BJ (cell line): ENCODE measurements at regions not wholly inside any gene's neighbourhood (a gene's known extent, or its start where the extent isn't known, plus 50 kb on each side); places are given as distances from the start of the nearest gene placed in this dataset.
"Not testable (repeated sequence)": the region's sequence is repeated elsewhere in the genome, so short reads cannot be mapped to it uniquely, and the experiment has no call there.

Experiments
- CTCF ChIA-PET: fragments of 350-600 bp; formaldehyde crosslinking; extraction: SDS; loops from one replicate; lab custom pipeline; 2021; ENCODE audit warnings: antibody characterized with exemption, inconsistent platforms; lab: Yijun Ruan, JAX
- POLR2A ChIA-PET: fragments of 300-600 bp; sonication (Branson Sonifier 250); formaldehyde crosslinking; extraction: SDS; loops from one replicate; lab custom pipeline; 2021; ENCODE audit warnings: antibody characterized with exemption; lab: Charles Lee
- DNase-seq: peaks from one replicate; pipeline ENCODE4 v3.0.0-alpha.2; 2011; ENCODE audit warnings: low read depth
- H3K27me3 ChIP-seq: 2 replicates; pipeline ENCODE4 v1.6.0; 2011; ENCODE audit warnings: low read length; ENCODE audit not compliant: control insufficient read depth, insufficient read depth
- H3K36me3 ChIP-seq: 2 replicates; pipeline ENCODE4 v1.5.1; 2011; ENCODE audit warnings: low read length; ENCODE audit not compliant: control insufficient read depth, insufficient read depth
- H3K4me3 ChIP-seq: 2 replicates; pipeline ENCODE4 v1.5.1; 2011; ENCODE audit warnings: low read depth, mild to moderate bottlenecking, control low read depth, low read length
- CTCF ChIP-seq: IDR thresholded peaks from 2 replicates; pipeline ENCODE4 v1.5.1; 2011; ENCODE audit warnings: low read depth, mild to moderate bottlenecking, control low read depth, inconsistent platforms, low read length, moderate library complexity; ENCODE audit not compliant: insufficient read depth

DNA sequence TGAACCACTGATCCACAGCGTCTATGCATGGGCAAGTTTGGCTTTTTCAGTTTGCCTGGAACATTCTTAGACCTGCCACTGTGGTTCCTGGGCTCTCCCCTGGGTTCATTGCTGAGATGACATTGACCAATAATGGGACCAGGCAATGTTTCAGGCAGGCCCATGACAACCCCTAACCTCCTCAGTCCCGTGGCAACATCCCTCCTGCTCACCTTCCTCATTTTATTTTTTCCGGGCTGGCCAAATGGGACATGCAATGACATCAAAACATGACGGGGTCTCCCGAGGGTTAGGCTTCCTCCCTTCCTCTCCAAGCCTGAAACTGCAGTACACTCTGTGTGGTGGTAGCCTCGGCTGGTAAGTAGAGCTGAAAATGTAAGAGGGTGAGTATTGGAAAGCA is 234.0 kb upstream of the RREB1 start:
- Histone ChIP-seq H3K27me3 (no peaks in the 10 kb centered on the region), H3K4me3 (no peak overlapping the region), H3K36me3 (no peaks in the 10 kb centered on the region)
- ChIA-PET POLR2A (no interaction called here), CTCF (no interaction called here)
- no peak for TF ChIP-seq CTCF
- no peak for DNase-seq

- ChIA-PET POLR2A (interaction anchor here (0.5 to 0.6 kb wide), 3 partner anchors 19 to 342 kb away, joined by 3 to 11 read pairs (median 3); no protein-coding TSS in a partner anchor), CTCF (interaction anchor here (0.9 to 1.3 kb wide), 2 partner anchors 11 to 401 kb away, joined by 3 to 4 read pairs; no protein-coding TSS in a partner anchor)
- no peak overlapping the region for H3K4me3 ChIP-seq
- H3K36me3 ChIP-seq = no peaks in the 10 kb centered on the region
- DNase-seq = peak; percentile 88
- TF ChIP-seq CTCF = no peak
- H3K27me3 ChIP-seq = no peaks in the 10 kb centered on the region
Measured at GRCh38 chr6:6875818-6876470, 231.8 kb upstream of the RREB1 start.

DNA sequence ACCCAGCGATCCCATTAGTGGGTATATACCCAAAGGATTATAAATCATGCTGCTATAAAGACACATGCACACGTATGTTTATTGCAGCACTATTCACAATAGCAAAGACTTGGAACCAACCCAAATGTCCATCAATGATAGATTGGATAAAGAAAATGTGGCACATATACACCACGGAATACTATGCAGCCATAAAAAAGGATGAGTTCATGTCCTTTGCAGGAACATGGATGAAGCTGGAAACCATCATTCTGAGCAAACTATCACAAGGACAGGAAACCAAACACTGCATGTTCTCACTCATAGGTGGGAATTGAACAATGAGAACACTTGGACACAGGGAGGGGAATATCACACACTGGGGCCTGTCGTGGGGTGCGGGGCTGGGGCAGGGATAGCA is 230.0 kb upstream of the RREB1 start:
- DNase-seq, POLR2A ChIA-PET, H3K36me3 ChIP-seq, H3K27me3 ChIP-seq, H3K4me3 ChIP-seq: not testable (repeated sequence)
- CTCF ChIA-PET = interaction anchor here (0.6 kb wide), 1 partner anchor 270 kb away, joined by 4 read pairs; no protein-coding TSS in a partner anchor

DNA sequence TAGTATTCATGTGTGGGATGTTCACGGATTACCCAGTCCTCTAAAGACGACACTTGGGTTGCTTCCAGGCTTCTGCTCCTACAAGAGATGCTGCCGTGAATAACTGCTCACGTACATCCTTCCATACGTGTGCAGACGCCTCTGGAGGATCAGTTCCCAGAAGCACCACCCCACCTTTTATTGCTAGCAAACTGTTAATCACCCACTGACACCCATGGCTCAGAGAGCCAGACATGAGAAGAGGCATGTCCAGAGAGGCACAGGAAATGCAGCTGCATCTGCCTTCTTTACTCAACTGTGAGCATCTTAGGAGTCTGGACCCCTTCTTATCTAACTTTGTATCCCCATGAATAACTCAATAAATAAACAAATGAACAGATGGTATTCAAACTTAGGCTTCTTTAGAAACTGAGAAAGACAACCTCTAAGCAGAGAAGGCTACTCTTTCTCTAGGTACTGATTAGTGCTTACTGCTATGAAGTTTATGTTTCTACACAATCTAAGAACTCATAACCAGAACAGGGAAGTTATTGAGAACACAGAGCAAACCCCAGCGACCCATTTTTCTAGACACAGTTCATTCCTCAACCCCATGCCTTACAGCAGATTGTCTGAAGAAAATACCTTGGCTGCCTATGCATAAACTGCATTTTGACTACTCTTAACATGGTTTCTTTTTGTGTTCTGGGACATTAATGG is 228.7 kb upstream of the RREB1 start:
- no peak for TF ChIP-seq CTCF
- ChIA-PET POLR2A (no interaction called here), CTCF (no interaction called here)
- Histone ChIP-seq H3K4me3 (no peak overlapping the region), H3K27me3 (no peaks in the 10 kb centered on the region), H3K36me3 (no peaks in the 10 kb centered on the region)
- DNase-seq = no peak

- CTCF ChIA-PET = interaction anchor here (0.7 kb wide), 1 partner anchor 253 kb away, joined by 3 read pairs; no protein-coding TSS in a partner anchor
- H3K4me3 ChIP-seq, DNase-seq, POLR2A ChIA-PET, H3K36me3 ChIP-seq, H3K27me3 ChIP-seq: not testable (repeated sequence)
Measured at GRCh38 chr6:6879586-6879974, 228.2 kb upstream of the RREB1 start.

DNA sequence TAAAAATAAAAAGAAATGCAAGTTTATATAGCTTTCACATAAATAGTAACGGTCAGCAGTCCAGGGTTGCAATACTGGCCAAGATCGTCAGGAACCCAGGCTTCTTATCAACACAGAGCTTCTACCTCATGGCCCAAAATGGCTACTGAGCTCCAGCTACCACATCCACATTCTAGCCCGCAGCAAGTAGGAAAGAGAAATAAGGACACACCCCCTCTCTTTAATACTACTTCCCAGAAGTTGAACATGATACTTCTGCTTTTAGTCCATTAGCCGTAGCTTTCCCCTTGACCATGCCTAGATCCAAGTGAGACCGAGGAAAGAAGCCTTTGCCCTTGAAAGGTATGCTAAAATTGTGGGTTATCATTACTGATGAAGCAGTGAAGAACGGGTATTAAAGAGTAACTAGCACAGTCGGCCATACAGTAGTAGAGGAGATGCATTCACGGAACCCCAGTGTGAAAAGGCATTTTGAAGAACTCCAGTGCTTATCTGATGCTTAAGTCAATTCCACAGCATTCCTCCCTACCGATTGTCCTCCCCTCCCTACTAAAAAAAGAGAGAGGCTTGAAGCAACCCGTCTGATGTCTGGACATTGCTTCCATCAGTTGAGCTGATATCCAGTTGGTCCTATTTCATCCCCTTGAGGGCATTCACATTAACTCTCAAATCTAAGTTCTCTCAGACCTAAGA is 226.9 kb upstream of the RREB1 start:
- no peak for TF ChIP-seq CTCF
- CTCF ChIA-PET = interaction anchor here (1.1 kb wide), 1 partner anchor 115 kb away, joined by 4 read pairs; no protein-coding TSS in a partner anchor
- H3K27me3 ChIP-seq = no peaks in the 10 kb centered on the region
- no peak overlapping the region for H3K4me3 ChIP-seq
- no peak for DNase-seq
- POLR2A ChIA-PET = interaction anchor here (0.6 kb wide), 1 partner anchor 62 kb away, joined by 4 read pairs; no protein-coding TSS in a partner anchor
- no peaks in the 10 kb centered on the region for H3K36me3 ChIP-seq
